ENCODE measurements at regions not wholly inside any gene's neighbourhood (a gene's known extent, or its start where the extent isn't known, plus 50 kb on each side); places are given as distances from the start of the nearest gene placed in this dataset.

- TF ChIP-seq, protein P1, sequence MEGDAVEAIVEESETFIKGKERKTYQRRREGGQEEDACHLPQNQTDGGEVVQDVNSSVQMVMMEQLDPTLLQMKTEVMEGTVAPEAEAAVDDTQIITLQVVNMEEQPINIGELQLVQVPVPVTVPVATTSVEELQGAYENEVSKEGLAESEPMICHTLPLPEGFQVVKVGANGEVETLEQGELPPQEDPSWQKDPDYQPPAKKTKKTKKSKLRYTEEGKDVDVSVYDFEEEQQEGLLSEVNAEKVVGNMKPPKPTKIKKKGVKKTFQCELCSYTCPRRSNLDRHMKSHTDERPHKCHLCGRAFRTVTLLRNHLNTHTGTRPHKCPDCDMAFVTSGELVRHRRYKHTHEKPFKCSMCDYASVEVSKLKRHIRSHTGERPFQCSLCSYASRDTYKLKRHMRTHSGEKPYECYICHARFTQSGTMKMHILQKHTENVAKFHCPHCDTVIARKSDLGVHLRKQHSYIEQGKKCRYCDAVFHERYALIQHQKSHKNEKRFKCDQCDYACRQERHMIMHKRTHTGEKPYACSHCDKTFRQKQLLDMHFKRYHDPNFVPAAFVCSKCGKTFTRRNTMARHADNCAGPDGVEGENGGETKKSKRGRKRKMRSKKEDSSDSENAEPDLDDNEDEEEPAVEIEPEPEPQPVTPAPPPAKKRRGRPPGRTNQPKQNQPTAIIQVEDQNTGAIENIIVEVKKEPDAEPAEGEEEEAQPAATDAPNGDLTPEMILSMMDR (IDR thresholded peaks at IDR 0.05): no peak
- no peak for TF ChIP-seq EP300 (IDR thresholded peaks at IDR 0.05)
- TF ChIP-seq POLR2A (IDR thresholded peaks at IDR 0.05): no peak
Observed at GRCh38 chr12:125530876-125531275, 465.6 kb downstream of the AACS start.

Data from stomach (tissue), 4 donors.